ENCODE measurements at regions not wholly inside any gene's neighbourhood (a gene's known extent, or its start where the extent isn't known, plus 50 kb on each side); places are given as distances from the start of the nearest gene placed in this dataset.

DNA sequence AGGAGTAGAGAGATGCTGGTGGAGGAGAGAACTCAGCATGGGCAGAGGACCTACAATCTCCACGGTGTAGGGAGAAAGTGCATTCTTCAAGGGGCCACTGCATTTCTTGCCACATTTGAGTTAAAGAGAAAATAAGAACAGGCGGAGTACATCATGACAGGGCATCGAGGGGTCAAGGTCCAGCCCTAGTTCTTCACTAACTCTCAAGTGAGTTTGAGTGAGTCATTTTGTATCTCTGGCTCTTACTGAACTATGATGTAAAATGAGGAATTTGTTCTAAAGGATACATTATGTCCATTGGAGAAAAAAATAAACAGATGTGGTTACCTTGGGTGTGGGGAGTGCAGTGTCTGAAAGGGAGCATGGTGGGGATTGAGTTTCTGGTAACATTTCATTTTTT is 182.9 kb downstream of the XPNPEP1 start:
- TF ChIP-seq, protein P1, sequence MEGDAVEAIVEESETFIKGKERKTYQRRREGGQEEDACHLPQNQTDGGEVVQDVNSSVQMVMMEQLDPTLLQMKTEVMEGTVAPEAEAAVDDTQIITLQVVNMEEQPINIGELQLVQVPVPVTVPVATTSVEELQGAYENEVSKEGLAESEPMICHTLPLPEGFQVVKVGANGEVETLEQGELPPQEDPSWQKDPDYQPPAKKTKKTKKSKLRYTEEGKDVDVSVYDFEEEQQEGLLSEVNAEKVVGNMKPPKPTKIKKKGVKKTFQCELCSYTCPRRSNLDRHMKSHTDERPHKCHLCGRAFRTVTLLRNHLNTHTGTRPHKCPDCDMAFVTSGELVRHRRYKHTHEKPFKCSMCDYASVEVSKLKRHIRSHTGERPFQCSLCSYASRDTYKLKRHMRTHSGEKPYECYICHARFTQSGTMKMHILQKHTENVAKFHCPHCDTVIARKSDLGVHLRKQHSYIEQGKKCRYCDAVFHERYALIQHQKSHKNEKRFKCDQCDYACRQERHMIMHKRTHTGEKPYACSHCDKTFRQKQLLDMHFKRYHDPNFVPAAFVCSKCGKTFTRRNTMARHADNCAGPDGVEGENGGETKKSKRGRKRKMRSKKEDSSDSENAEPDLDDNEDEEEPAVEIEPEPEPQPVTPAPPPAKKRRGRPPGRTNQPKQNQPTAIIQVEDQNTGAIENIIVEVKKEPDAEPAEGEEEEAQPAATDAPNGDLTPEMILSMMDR (conservative IDR thresholded peaks at IDR 0.05 in 1 of 2, IDR thresholded peaks at IDR 0.05 in 1 of 2; ENCODE audit: extremely low read depth in 1 of 2, insufficient read depth in 1 of 2, low read depth in 1 of 2, low read length in 2 of 2): no peak
- no peak for TF ChIP-seq EZH2 (IDR thresholded peaks at IDR 0.05; ENCODE audit: borderline replicate concordance, low read length)
